H1 (cell line): ENCODE measurements at regions not wholly inside any gene's neighbourhood (a gene's known extent, or its start where the extent isn't known, plus 50 kb on each side); places are given as distances from the start of the nearest gene placed in this dataset.

Source experiments
- CTCF ChIA-PET: fragments of 300-600 bp; sonication (Branson Sonifier 250); formaldehyde crosslinking; loops from one replicate; lab custom pipeline; 2021; ENCODE audit not compliant: partially characterized antibody; lab: Charles Lee
- POLR2A ChIA-PET: fragments of 300-600 bp; sonication (Branson Sonifier 250); formaldehyde crosslinking; loops from one replicate; lab custom pipeline; 2021; ENCODE audit warnings: inconsistent platforms; ENCODE audit not compliant: partially characterized antibody; lab: Charles Lee
- DNase-seq, 2 experiments: peaks; one replicate each; pipeline versions ENCODE4 v3.0.0 to v3.0.0-alpha.2; 2010 to 2022; ENCODE audit warnings: low spot score in 2 of 2, low read depth in 1 of 2, mixed read lengths in 1 of 2
- FAIRE-seq: peaks from 2 replicates; lab custom pipeline; 2011; peaks lifted over from hg19 to GRCh38; lab: Jason Lieb, UNC
- H2AFZ ChIP-seq: 2 replicates; pipeline ENCODE4 v1.8.1; 2012; ENCODE audit warnings: low read length, inconsistent platforms
- H2AK5ac ChIP-seq: 2 replicates; pipeline ENCODE4 v1.6.1; 2013; ENCODE audit warnings: low read depth, low read length
- H2BK120ac ChIP-seq: replicated peaks from 2 replicates; pipeline ENCODE3; 2013; ENCODE audit warnings: low read depth, low read length, inconsistent platforms
- H2BK12ac ChIP-seq: 2 replicates; pipeline ENCODE4 v1.6.1; 2013; ENCODE audit warnings: low read depth, low read length
- H2BK15ac ChIP-seq: 2 replicates; pipeline ENCODE4 v1.6.1; 2013; ENCODE audit warnings: low read length
- H2BK20ac ChIP-seq: 2 replicates; pipeline ENCODE4 v1.6.1; 2013; ENCODE audit warnings: low read length
- H2BK5ac ChIP-seq: 2 replicates; pipeline ENCODE4 v1.6.1; 2013; ENCODE audit warnings: low read depth, low read length
- H3K14ac ChIP-seq: 2 replicates; pipeline ENCODE4 v1.6.1; 2013; ENCODE audit warnings: inconsistent platforms; ENCODE audit not compliant: insufficient read length
- H3K18ac ChIP-seq: 2 replicates; pipeline ENCODE4 v1.6.1; 2013; ENCODE audit warnings: low read length; ENCODE audit errors: extremely low read depth
- H3K23ac ChIP-seq: 2 replicates; pipeline ENCODE4 v1.6.1; 2013; ENCODE audit warnings: inconsistent platforms; ENCODE audit not compliant: insufficient read length
- H3K23me2 ChIP-seq: 2 replicates; pipeline ENCODE4 v1.6.1; 2013; ENCODE audit warnings: low read depth, low read length
- H3K27ac ChIP-seq: 2 replicates; pipeline ENCODE4 v1.6.1; 2011; ENCODE audit warnings: low read depth, low read length, inconsistent platforms
- H3K27me3 ChIP-seq, 4 experiments: replicated peaks in 1 of 4; 1 replicate in 1 of 4; 2 replicates in 3 of 4; pipeline versions ENCODE4 v1.6.1 to v1.8.1; 2011 to 2013; ENCODE audit warnings: low read length in 3 of 4, mild to moderate bottlenecking in 3 of 4, inconsistent platforms in 2 of 4, mixed read lengths in 2 of 4, moderate library complexity in 1 of 4; ENCODE audit not compliant: control insufficient read depth in 3 of 4, insufficient read depth in 3 of 4; ENCODE audit errors: extremely low read depth in 1 of 4
- H3K36me3 ChIP-seq, 4 experiments: 2 replicates each; pipeline versions ENCODE4 v1.6.1 to v1.8.1; 2011 to 2013; ENCODE audit warnings: mild to moderate bottlenecking in 4 of 4, low read length in 3 of 4, moderate library complexity in 2 of 4, control low read depth in 1 of 4, inconsistent platforms in 1 of 4; ENCODE audit not compliant: insufficient read depth in 4 of 4, control insufficient read depth in 2 of 4
- H3K4ac ChIP-seq: replicated peaks from 2 replicates; pipeline ENCODE3; 2013; ENCODE audit warnings: low read length, low read depth, mixed read lengths, inconsistent platforms; ENCODE audit not compliant: insufficient read length
- H3K4me1 ChIP-seq, 4 experiments: replicated peaks in 1 of 4; 1 replicate in 1 of 4; 2 replicates in 3 of 4; pipeline versions ENCODE4 v1.6.1 to v1.8.1; 2011 to 2013; ENCODE audit warnings: low read length in 3 of 4, inconsistent platforms in 2 of 4, mixed read lengths in 1 of 4; ENCODE audit not compliant: insufficient read depth in 4 of 4, control insufficient read depth in 3 of 4
- H3K4me2 ChIP-seq, 2 experiments: 2 replicates each; pipeline versions ENCODE4 v1.6.1 to v1.8.1; 2011 to 2013; ENCODE audit warnings: low read depth in 2 of 2, low read length in 2 of 2, control low read depth in 1 of 2, inconsistent platforms in 1 of 2, mild to moderate bottlenecking in 1 of 2; ENCODE audit not compliant: insufficient read depth in 1 of 2
- H3K4me3 ChIP-seq, 4 experiments: fragments of 200-600, 300-600 bp in 1 of 4; sonication (generic), shearing (Covaris generic), sonication (Bioruptor Twin) in 1 of 4; 2 replicates each; pipeline versions ENCODE4 v1.5.1 to v1.8.1; 2011 to 2016; ENCODE audit warnings: low read length in 4 of 4, low read depth in 3 of 4, control low read depth in 2 of 4, inconsistent platforms in 2 of 4, mild to moderate bottlenecking in 2 of 4, mixed read lengths in 1 of 4, moderate library complexity in 1 of 4; ENCODE audit not compliant: insufficient read depth in 2 of 4; ENCODE audit errors: extremely low read depth in 1 of 4
- H3K56ac ChIP-seq: replicated peaks from 2 replicates; pipeline ENCODE3; 2013; ENCODE audit warnings: low read depth, mild to moderate bottlenecking, mixed read lengths, low read length, inconsistent platforms; ENCODE audit not compliant: insufficient read length
- H3K79me1 ChIP-seq: 2 replicates; pipeline ENCODE4 v1.6.1; 2013; ENCODE audit warnings: low read depth, low read length, control low read depth
- H3K79me2 ChIP-seq, 2 experiments: 2 replicates each; pipeline versions ENCODE4 v1.6.1 to v1.8.1; 2012 to 2013; ENCODE audit warnings: low read length in 2 of 2, mild to moderate bottlenecking in 2 of 2, inconsistent platforms in 1 of 2; ENCODE audit not compliant: insufficient read depth in 2 of 2, control insufficient read depth in 1 of 2
- H3K9ac ChIP-seq, 4 experiments: replicated peaks in 1 of 4; 1 replicate in 1 of 4; 2 replicates in 3 of 4; pipeline versions ENCODE4 v1.6.1 to v1.8.1; 2011 to 2013; ENCODE audit warnings: low read depth in 3 of 4, low read length in 3 of 4, control low read depth in 2 of 4, mild to moderate bottlenecking in 2 of 4, moderate library complexity in 2 of 4, inconsistent platforms in 1 of 4; ENCODE audit errors: extremely low read depth in 1 of 4
- H3K9me3 ChIP-seq, 2 experiments: 2 replicates each; pipeline versions ENCODE4 v1.6.1 to v1.8.1; 2012 to 2013; ENCODE audit warnings: mild to moderate bottlenecking in 2 of 2, moderate library complexity in 2 of 2, control low read depth in 1 of 2, inconsistent platforms in 1 of 2, low read depth in 1 of 2, low read length in 1 of 2, mixed read lengths in 1 of 2; ENCODE audit not compliant: insufficient read depth in 2 of 2
- H4K20me1 ChIP-seq, 2 experiments: replicated peaks in 1 of 2; 2 replicates each; pipeline versions ENCODE3 to v1.8.1; 2011 to 2013; ENCODE audit warnings: inconsistent platforms in 2 of 2, low read length in 2 of 2, mild to moderate bottlenecking in 1 of 2; ENCODE audit not compliant: insufficient read depth in 2 of 2, control insufficient read depth in 1 of 2
- H4K5ac ChIP-seq: 2 replicates; pipeline ENCODE4 v1.6.1; 2013; ENCODE audit warnings: low read length, low read depth, mixed read lengths, inconsistent platforms; ENCODE audit not compliant: insufficient read length
- H4K8ac ChIP-seq: 2 replicates; pipeline ENCODE4 v1.8.0; 2013; ENCODE audit warnings: mild to moderate bottlenecking, moderate library complexity, low read length, inconsistent platforms; ENCODE audit not compliant: insufficient read depth; ENCODE audit errors: extremely low read depth
- H4K91ac ChIP-seq: replicated peaks from 2 replicates; pipeline ENCODE3; 2013; ENCODE audit warnings: low read length, mixed read lengths, inconsistent platforms; ENCODE audit not compliant: insufficient read length
- ATF2 ChIP-seq: IDR thresholded peaks from 2 replicates; pipeline ENCODE4 v1.6.1; 2012; ENCODE audit warnings: low read length, inconsistent platforms
- CTCF ChIP-seq, 3 experiments: IDR thresholded peaks; 1 replicate in 2 of 3; 2 replicates in 1 of 3; pipeline versions ENCODE4 v1.5.1 to v1.6.1; 2011; ENCODE audit warnings: low read length in 3 of 3, mild to moderate bottlenecking in 3 of 3, inconsistent platforms in 2 of 3, low read depth in 1 of 3, moderate library complexity in 1 of 3; ENCODE audit not compliant: insufficient read depth in 1 of 3; ENCODE audit errors: control extremely low read depth in 1 of 3
- MAX ChIP-seq: IDR thresholded peaks from 2 replicates; pipeline ENCODE4 v1.6.1; 2012; ENCODE audit warnings: inconsistent platforms
- POLR2A ChIP-seq, 2 experiments: IDR thresholded peaks; 1 replicate in 1 of 2; 2 replicates in 1 of 2; pipeline ENCODE4 v1.6.1; 2011; ENCODE audit warnings: low read depth in 2 of 2, low read length in 2 of 2, mild to moderate bottlenecking in 2 of 2; ENCODE audit errors: control extremely low read depth in 1 of 2
- RAD21 ChIP-seq, 2 experiments: IDR thresholded peaks in 1 of 2; conservative IDR thresholded peaks in 1 of 2; 2 replicates each; pipeline ENCODE4 v1.6.1; 2011; ENCODE audit warnings: low read depth in 2 of 2, low read length in 2 of 2, improper control_type of control experiment in 1 of 2, inconsistent platforms in 1 of 2, mild to moderate bottlenecking in 1 of 2, moderate library complexity in 1 of 2
- RBBP5 ChIP-seq: IDR thresholded peaks from 2 replicates; pipeline ENCODE4 v1.7.1; 2012; ENCODE audit warnings: low read depth, mild to moderate bottlenecking, inconsistent platforms, low read length, moderate library complexity, borderline replicate concordance
- WGBS, 2 experiments: shearing (Covaris generic) in 1 of 2; methylation state at CpG; one replicate each; pipeline versions ENCODE4 v1.1.6 to v1.1.7; 2013 to 2015; ENCODE audit warnings: low lambda C conversion rate in 2 of 2, mixed read lengths in 2 of 2, inconsistent platforms in 1 of 2, low coverage in 1 of 2, missing lambda C conversion rate in 1 of 2; ENCODE audit not compliant: insufficient replicate concordance in 2 of 2, insufficient coverage in 1 of 2, insufficient read length in 1 of 2; ENCODE audit errors: extremely low coverage in 1 of 2, missing lambda C conversion rate in 1 of 2; 5-methylcytosine and 5-hydroxymethylcytosine counted together

- POLR2A ChIA-PET, result no interaction called here
- Histone ChIP-seq H4K8ac (no peak overlapping the region), H3K4me2 (no peak overlapping the region), H2BK15ac (no peak overlapping the region), H4K20me1 (no peaks in the 10 kb centered on the region), H3K14ac (no peak overlapping the region), H3K79me2 (no peaks in the 10 kb centered on the region), H3K4me3 (no peak overlapping the region), H2AFZ (peak overlapping the region; percentile 88), H3K9ac (no peak overlapping the region), H3K27me3 (0 out of 7 replicates have a peak, but pooled peaks cover 0 to 4% (median 0%) of the 10 kb centered on the region in 4 experiments), H3K9me3 (no peaks in the 10 kb centered on the region), H3K23me2 (no peaks in the 10 kb centered on the region), H3K23ac (no peak overlapping the region), H2BK12ac (peak overlapping the region; percentile 90), H3K4me1 (peaks cover 0 to 3% (median 2%) of the 10 kb centered on the region in 4 experiments; a peak in 3 of 7 replicates), H3K79me1 (no peaks in the 10 kb centered on the region), H3K18ac (no peak overlapping the region; the same call in 1 of the 2 replicates), H3K36me3 (no peaks in the 10 kb centered on the region), H2BK5ac (0 out of 2 replicates have a peak overlapping the region, but pooled peaks have one; percentile 63), H3K27ac (no peak overlapping the region), H3K4ac (no peak overlapping the region), H4K91ac (no peak overlapping the region), H2BK20ac (no peak overlapping the region), H3K56ac (no peak overlapping the region), H2BK120ac (no peak overlapping the region), H4K5ac (no peak overlapping the region), H2AK5ac (no peak overlapping the region)
- no peak for TF ChIP-seq ATF2
- peak; percentile 47 to 61; a peak in 3 of 4 replicates for TF ChIP-seq RAD21 (IDR thresholded peaks at IDR 0.05 in 1 of 2, conservative IDR thresholded peaks at IDR 0.05 in 1 of 2; ENCODE audit: low read depth in 2 of 2, low read length in 2 of 2)
- no peak for TF ChIP-seq RBBP5
- peak in 2 of 3 experiments; percentile 31 to 53; a peak in 2 of 4 replicates for TF ChIP-seq CTCF (IDR thresholded peaks at IDR 0.05; ENCODE audit: control extremely low read depth in 1 of 3, insufficient read depth in 1 of 3, low read depth in 1 of 3, low read length in 3 of 3)
- TF ChIP-seq MAX, result peak; percentile 67
- TF ChIP-seq POLR2A (IDR thresholded peaks at IDR 0.05; ENCODE audit: control extremely low read depth in 1 of 2, low read depth in 2 of 2, low read length in 2 of 2), result 0 out of 3 replicates have a peak, but pooled peaks of 1 of the 2 experiments have one; percentile 32
- WGBS, 2 experiments, result 82% methylated on average over 6 of the region's 6 CpGs; no CpG with 5 or more reads in 1 of the 2 experiments
- DNase-seq, result peak in 1 of 2 experiments; percentile 63
- peak; percentile 36 for FAIRE-seq
- CTCF ChIA-PET, result interaction anchor here (0.5 to 13.2 kb wide), 24 partner anchors 8 to 523 kb away, joined by 3 to 141 read pairs (median 6); partner anchors contain the start of gene ATP12A
Observed at GRCh38 chr13:24605923-24606372, 74.3 kb upstream of the ATP12A start.
